BJ (cell line): ENCODE measurements at regions not wholly inside any gene's neighbourhood (a gene's known extent, or its start where the extent isn't known, plus 50 kb on each side); places are given as distances from the start of the nearest gene placed in this dataset.

Experiments used
- CTCF ChIA-PET: fragments of 350-600 bp; formaldehyde crosslinking; extraction: SDS; loops from one replicate; lab custom pipeline; 2021; ENCODE audit warnings: antibody characterized with exemption, inconsistent platforms; lab: Yijun Ruan, JAX
- POLR2A ChIA-PET: fragments of 300-600 bp; sonication (Branson Sonifier 250); formaldehyde crosslinking; extraction: SDS; loops from one replicate; lab custom pipeline; 2021; ENCODE audit warnings: antibody characterized with exemption; lab: Charles Lee
- DNase-seq: peaks from one replicate; pipeline ENCODE4 v3.0.0-alpha.2; 2011; ENCODE audit warnings: low read depth
- H3K27me3 ChIP-seq: 2 replicates; pipeline ENCODE4 v1.6.0; 2011; ENCODE audit warnings: low read length; ENCODE audit not compliant: control insufficient read depth, insufficient read depth
- H3K36me3 ChIP-seq: 2 replicates; pipeline ENCODE4 v1.5.1; 2011; ENCODE audit warnings: low read length; ENCODE audit not compliant: control insufficient read depth, insufficient read depth
- H3K4me3 ChIP-seq: 2 replicates; pipeline ENCODE4 v1.5.1; 2011; ENCODE audit warnings: low read depth, mild to moderate bottlenecking, control low read depth, low read length
- CTCF ChIP-seq: IDR thresholded peaks from 2 replicates; pipeline ENCODE4 v1.5.1; 2011; ENCODE audit warnings: low read depth, mild to moderate bottlenecking, control low read depth, inconsistent platforms, low read length, moderate library complexity; ENCODE audit not compliant: insufficient read depth

- CTCF ChIA-PET: interaction anchor here (0.8 to 1.3 kb wide), 2 partner anchors 10 to 13 kb away, joined by 3 to 4 read pairs; no protein-coding TSS in a partner anchor
- no peak for DNase-seq
- POLR2A ChIA-PET: no interaction called here
Observed at GRCh38 chr6:14726816-14727493, 518.9 kb upstream of the JARID2 start.

GRCh38 chr6:14727494-14728395, 518.1 kb upstream of the JARID2 start:
- no peak for DNase-seq
- Histone ChIP-seq H3K36me3 (no peaks in the 10 kb centered on the region), H3K4me3 (no peak overlapping the region), H3K27me3 (no peaks in the 10 kb centered on the region)
- TF ChIP-seq CTCF: no peak
- CTCF ChIA-PET: interaction anchor here (1.3 kb wide), 1 partner anchor 10 kb away, joined by 4 read pairs; no protein-coding TSS in a partner anchor
- POLR2A ChIA-PET: no interaction called here

More at GRCh38 chr6:14726816-14727493, 518.9 kb upstream of the JARID2 start:
- Histone ChIP-seq H3K4me3 (no peak overlapping the region), H3K27me3 (no peaks in the 10 kb centered on the region), H3K36me3 (no peaks in the 10 kb centered on the region)
- no peak for TF ChIP-seq CTCF

GRCh38 chr6:14728396-14729024, 517.4 kb upstream of the JARID2 start:
- ChIA-PET CTCF (interaction anchor here (1.3 kb wide), 1 partner anchor 11 kb away, joined by 4 read pairs; no protein-coding TSS in a partner anchor), POLR2A (no interaction called here)
- no peaks in the 10 kb centered on the region for H3K27me3 ChIP-seq
- DNase-seq: no peak
- H3K4me3 ChIP-seq: no peak overlapping the region
- no peaks in the 10 kb centered on the region for H3K36me3 ChIP-seq
- no peak for TF ChIP-seq CTCF

- POLR2A ChIA-PET: no interaction called here
- no peaks in the 10 kb centered on the region for H3K36me3 ChIP-seq
- TF ChIP-seq CTCF: no peak
- DNase-seq: no peak
- H3K4me3 ChIP-seq: no peak overlapping the region
- H3K27me3 ChIP-seq: no peaks in the 10 kb centered on the region
- CTCF ChIA-PET: interaction anchor here (0.6 kb wide), 1 partner anchor 9 kb away, joined by 3 read pairs; no protein-coding TSS in a partner anchor
Observed at GRCh38 chr6:14729129-14729871, 516.6 kb upstream of the JARID2 start.
